ENCODE measurements at regions not wholly inside any gene's neighbourhood (a gene's known extent, or its start where the extent isn't known, plus 50 kb on each side); places are given as distances from the start of the nearest gene placed in this dataset.

DNA sequence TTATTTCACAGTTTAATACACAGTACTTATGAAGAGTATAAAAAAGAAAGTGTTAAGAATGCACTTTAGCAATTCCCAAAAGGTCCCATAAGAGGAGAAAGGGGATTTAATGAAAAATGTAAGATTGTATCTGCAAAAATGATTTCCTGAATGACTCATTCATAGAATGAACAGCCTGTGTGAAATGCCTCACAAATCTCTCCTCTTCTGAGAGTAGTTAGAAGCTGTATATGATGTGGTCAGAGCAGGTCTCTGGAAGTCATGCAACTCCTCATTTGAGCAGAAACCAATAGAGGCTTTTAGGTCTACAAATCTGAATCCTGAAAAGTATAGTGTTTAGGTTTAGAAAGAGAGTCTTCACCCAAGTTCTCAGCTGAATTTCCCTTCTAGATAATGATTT lies 381.3 kb upstream of the INTU start:
- no peak overlapping the region for H3K4me2 ChIP-seq (replicated peaks; ENCODE audit: low read depth, low read length, poor library complexity, severe bottlenecking)
- no peaks in the 10 kb centered on the region for H3K4me1 ChIP-seq (ENCODE audit: control insufficient read depth in 2 of 2, insufficient read depth in 2 of 2, low read length in 2 of 2)
- H3K4me3 Mint-ChIP-seq = no peak overlapping the region
- TF ChIP-seq EZH2 (IDR thresholded peaks at IDR 0.05; ENCODE audit: borderline replicate concordance, insufficient read depth, low read depth, low read length, poor library complexity, severe bottlenecking) = no peak
- TF ChIP-seq, protein P1, sequence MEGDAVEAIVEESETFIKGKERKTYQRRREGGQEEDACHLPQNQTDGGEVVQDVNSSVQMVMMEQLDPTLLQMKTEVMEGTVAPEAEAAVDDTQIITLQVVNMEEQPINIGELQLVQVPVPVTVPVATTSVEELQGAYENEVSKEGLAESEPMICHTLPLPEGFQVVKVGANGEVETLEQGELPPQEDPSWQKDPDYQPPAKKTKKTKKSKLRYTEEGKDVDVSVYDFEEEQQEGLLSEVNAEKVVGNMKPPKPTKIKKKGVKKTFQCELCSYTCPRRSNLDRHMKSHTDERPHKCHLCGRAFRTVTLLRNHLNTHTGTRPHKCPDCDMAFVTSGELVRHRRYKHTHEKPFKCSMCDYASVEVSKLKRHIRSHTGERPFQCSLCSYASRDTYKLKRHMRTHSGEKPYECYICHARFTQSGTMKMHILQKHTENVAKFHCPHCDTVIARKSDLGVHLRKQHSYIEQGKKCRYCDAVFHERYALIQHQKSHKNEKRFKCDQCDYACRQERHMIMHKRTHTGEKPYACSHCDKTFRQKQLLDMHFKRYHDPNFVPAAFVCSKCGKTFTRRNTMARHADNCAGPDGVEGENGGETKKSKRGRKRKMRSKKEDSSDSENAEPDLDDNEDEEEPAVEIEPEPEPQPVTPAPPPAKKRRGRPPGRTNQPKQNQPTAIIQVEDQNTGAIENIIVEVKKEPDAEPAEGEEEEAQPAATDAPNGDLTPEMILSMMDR (IDR thresholded peaks at IDR 0.05) = no peak
- peaks cover 0 to 6% (median 0%) of the 10 kb centered on the region in 3 donors for H3K9me3 ChIP-seq (ENCODE audit: control extremely low read depth in 1 of 3, control insufficient read depth in 2 of 3, insufficient read depth in 1 of 3, low read length in 2 of 3)
- POLR2A ChIA-PET = no interaction called here
- CTCF ChIA-PET = no interaction called here
- no peaks in the 10 kb centered on the region for H3K4me1 Mint-ChIP-seq
- no peak overlapping the region for H2AFZ ChIP-seq (ENCODE audit: insufficient read depth, low read depth, low read length, poor library complexity, severe bottlenecking)
- no peaks in the 10 kb centered on the region for H3K36me3 ChIP-seq (replicated peaks in 1 of 2; ENCODE audit: control extremely low read depth in 1 of 2, control insufficient read depth in 1 of 2, extremely low read depth in 1 of 2, insufficient read depth in 2 of 2, low read length in 1 of 2)
- intact Hi-C loops (cut with micrococcal nuclease) = no loop called here
- H3K9ac ChIP-seq (ENCODE audit: low read length) = no peak overlapping the region
- DNase-seq (no peak), ATAC-seq (ENCODE audit: low read depth) (no peak)
- H3K79me2 ChIP-seq (ENCODE audit: control insufficient read depth, insufficient read depth, low read length) = no peaks in the 10 kb centered on the region
- no peaks in the 10 kb centered on the region for H3K27me3 Mint-ChIP-seq
- no peaks in the 10 kb centered on the region for H3K9me3 Mint-ChIP-seq (ENCODE audit: insufficient read depth)
- H3K4me3 ChIP-seq (ENCODE audit: control extremely low read depth in 1 of 5, extremely low read depth in 1 of 5, insufficient read depth in 1 of 5, low read depth in 2 of 5, low read length in 4 of 5) = no peak overlapping the region
- no peak overlapping the region for H3K27ac Mint-ChIP-seq
- no peaks in the 10 kb centered on the region for H4K20me1 ChIP-seq (ENCODE audit: control insufficient read depth, insufficient read depth, low read length, poor library complexity, severe bottlenecking)
- H3K27ac ChIP-seq (ENCODE audit: low read length in 2 of 2) = no peak overlapping the region
- no peaks in the 10 kb centered on the region for H3K27me3 ChIP-seq (replicated peaks in 1 of 4; ENCODE audit: control extremely low read depth in 1 of 4, control insufficient read depth in 3 of 4, insufficient read depth in 4 of 4, low read length in 3 of 4)

- Mint-ChIP-seq H3K27ac (no peak overlapping the region), H3K27me3 (no peaks in the 10 kb centered on the region), H3K4me1 (no peaks in the 10 kb centered on the region), H3K4me3 (no peak overlapping the region), H3K9me3 (ENCODE audit: insufficient read depth) (peaks cover 6% of the 10 kb centered on the region)
- TF ChIP-seq EZH2 (IDR thresholded peaks at IDR 0.05; ENCODE audit: borderline replicate concordance, insufficient read depth, low read depth, low read length, poor library complexity, severe bottlenecking) = no peak
- TF ChIP-seq, protein P1 (IDR thresholded peaks at IDR 0.05) = no peak
- no peaks in the 10 kb centered on the region for H3K27me3 ChIP-seq (replicated peaks in 1 of 4; ENCODE audit: control extremely low read depth in 1 of 4, control insufficient read depth in 3 of 4, insufficient read depth in 4 of 4, low read length in 3 of 4)
- H3K27ac ChIP-seq (ENCODE audit: low read length in 2 of 2) = no peak overlapping the region
- no peaks in the 10 kb centered on the region for H4K20me1 ChIP-seq (ENCODE audit: control insufficient read depth, insufficient read depth, low read length, poor library complexity, severe bottlenecking)
- no peak for ATAC-seq (ENCODE audit: low read depth)
- intact Hi-C loops (cut with micrococcal nuclease) = no loop called here
- POLR2A ChIA-PET = no interaction called here
- peaks cover 0 to 3% (median 0%) of the 10 kb centered on the region in 3 donors for H3K9me3 ChIP-seq (ENCODE audit: control extremely low read depth in 1 of 3, control insufficient read depth in 2 of 3, insufficient read depth in 1 of 3, low read length in 2 of 3)
- no CpG with 5 or more reads among the region's 4 CpGs for WGBS (ENCODE audit: insufficient coverage)
- CTCF ChIA-PET = no interaction called here
- no peaks in the 10 kb centered on the region for H3K79me2 ChIP-seq (ENCODE audit: control insufficient read depth, insufficient read depth, low read length)
- H3K36me3 ChIP-seq (replicated peaks in 1 of 2; ENCODE audit: control extremely low read depth in 1 of 2, control insufficient read depth in 1 of 2, extremely low read depth in 1 of 2, insufficient read depth in 2 of 2, low read length in 1 of 2) = no peaks in the 10 kb centered on the region
- no peak overlapping the region for H2AFZ ChIP-seq (ENCODE audit: insufficient read depth, low read depth, low read length, poor library complexity, severe bottlenecking)
- no peak for DNase-seq
- H3K9ac ChIP-seq (ENCODE audit: low read length) = no peak overlapping the region
- H3K4me1 ChIP-seq (ENCODE audit: control insufficient read depth in 2 of 2, insufficient read depth in 2 of 2, low read length in 2 of 2) = no peaks in the 10 kb centered on the region
- no peak overlapping the region for H3K4me3 ChIP-seq (ENCODE audit: control extremely low read depth in 1 of 5, extremely low read depth in 1 of 5, insufficient read depth in 1 of 5, low read depth in 2 of 5, low read length in 4 of 5)
- H3K4me2 ChIP-seq (replicated peaks; ENCODE audit: low read depth, low read length, poor library complexity, severe bottlenecking) = no peak overlapping the region
These were observed 376.3 kb upstream of the INTU start for GRCh38 chr4:127256500-127256899.

Data from B cell (primary cell).